ENCODE measurements at regions not wholly inside any gene's neighbourhood (a gene's known extent, or its start where the extent isn't known, plus 50 kb on each side); places are given as distances from the start of the nearest gene placed in this dataset.
"Not testable (repeated sequence)": the region's sequence is repeated elsewhere in the genome, so short reads cannot be mapped to it uniquely, and the experiment has no call there.

- DNase-seq: no peak
These were observed 175.5 kb downstream of the RFPL4B start for GRCh38 chr6:112522587-112522986.

DNA sequence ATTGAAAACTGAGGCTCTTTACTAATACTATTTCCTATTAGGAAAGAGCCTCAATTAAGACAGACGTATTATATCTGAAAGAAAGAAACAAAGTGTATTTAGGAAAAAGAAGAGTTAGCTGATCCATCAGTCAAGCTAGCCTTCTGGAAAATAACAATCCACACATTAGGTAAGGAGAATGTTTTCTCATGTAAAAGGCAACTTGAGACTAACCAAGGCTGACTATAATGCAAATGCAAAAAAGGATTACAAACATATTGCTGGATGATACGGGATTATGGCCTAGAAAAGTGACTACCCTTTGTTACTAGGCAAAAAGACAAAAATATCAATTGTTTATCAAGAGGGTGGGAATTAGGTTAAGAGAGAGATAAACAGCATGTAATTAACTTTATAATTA, 176.9 kb downstream of the RFPL4B start:
- no peak for DNase-seq

GRCh38 chr6:112525749-112526148, 178.6 kb downstream of the RFPL4B start:
- DNase-seq: no peak

GRCh38 chr6:112526594-112526993, 179.5 kb downstream of the RFPL4B start:
- no peak for DNase-seq

DNA sequence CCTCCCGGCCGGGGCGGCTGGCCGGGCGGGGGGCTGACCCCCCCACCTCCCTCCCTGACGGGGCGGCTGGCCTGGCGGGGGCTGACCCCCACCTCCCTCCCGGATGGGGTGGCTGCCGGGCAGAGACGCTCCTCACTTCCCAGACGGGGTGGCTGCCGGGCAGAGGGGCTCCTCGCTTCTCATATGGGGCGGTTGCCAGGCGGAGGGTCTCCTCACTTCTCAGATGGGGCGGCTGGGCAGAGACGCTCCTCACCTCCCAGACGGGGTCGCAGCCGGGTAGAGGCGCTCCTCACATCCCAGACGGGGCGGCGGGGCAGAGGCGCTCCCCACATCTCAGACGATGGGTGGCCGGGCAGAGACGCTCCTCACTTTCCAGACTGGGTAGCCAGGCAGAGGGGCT, 181.2 kb downstream of the RFPL4B start:
- not testable (repeated sequence) for DNase-seq

DNA sequence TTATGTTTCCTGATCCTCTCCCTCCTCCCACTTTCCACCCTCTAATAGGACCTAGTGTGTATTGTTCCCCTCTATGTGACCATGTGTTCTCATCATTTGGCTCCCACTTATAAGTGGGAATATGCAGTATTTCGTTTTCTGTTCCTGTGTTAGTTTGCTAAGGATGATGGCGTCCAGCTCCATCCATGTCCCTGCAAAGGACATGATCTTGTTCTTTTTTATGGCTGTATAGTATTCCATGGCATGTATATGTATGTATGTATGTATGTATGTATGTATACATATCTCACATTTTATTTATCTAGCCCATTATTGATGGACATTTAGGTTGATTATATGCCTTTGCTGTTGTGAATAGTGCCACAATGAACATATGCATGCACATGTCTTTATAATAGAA, 188.7 kb downstream of the RFPL4B start:
- no peak for DNase-seq

- no peak for DNase-seq
These were observed 192.2 kb downstream of the RFPL4B start for GRCh38 chr6:112539355-112539754.

- DNase-seq: not testable (repeated sequence)
These were observed 194.7 kb downstream of the RFPL4B start for GRCh38 chr6:112541847-112542246.

- DNase-seq: not testable (repeated sequence)
These were observed 200.4 kb downstream of the RFPL4B start for GRCh38 chr6:112547321-112548085.

DNA sequence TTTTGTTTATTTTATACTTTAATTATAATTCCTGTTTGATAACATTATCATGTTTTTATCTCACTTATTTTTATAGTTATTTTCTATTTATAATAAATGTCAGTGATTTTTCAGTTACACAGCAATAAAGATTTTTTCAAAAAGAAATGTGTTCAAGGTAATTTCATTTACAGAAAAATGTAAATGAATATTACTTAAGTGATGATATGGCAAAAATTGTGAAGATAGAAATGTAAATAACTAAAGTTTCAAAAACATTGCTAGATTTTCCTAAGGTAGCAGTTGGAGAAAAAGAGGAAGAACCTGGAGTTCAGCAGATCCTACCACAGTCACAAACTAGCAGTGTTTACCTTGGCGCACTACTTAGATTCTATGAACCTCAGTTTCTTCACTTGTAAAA, 202.6 kb downstream of the RFPL4B start:
- no peak for DNase-seq

- DNase-seq: no peak
These were observed 210.3 kb downstream of the RFPL4B start for GRCh38 chr6:112557435-112557834.

DNA sequence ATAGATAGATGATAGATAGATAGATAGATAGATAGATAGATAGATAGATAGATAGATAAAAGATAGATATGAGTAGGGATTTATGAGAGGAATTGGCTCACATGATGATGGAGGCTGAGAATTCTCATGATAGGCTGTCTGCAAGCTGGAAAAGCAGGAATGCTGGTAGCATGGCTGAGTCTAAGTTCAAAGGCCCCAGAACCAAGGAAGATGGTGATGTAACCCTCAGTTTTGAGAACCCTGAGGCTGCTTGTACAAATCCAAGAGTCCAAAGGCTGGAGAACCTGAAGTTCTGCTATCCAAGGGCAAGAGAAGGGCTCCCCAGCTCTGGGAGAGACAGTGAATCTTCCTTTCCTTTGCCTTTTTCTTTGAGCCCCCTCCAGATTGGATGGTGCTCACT, 210.8 kb downstream of the RFPL4B start:
- DNase-seq: no peak

DNA sequence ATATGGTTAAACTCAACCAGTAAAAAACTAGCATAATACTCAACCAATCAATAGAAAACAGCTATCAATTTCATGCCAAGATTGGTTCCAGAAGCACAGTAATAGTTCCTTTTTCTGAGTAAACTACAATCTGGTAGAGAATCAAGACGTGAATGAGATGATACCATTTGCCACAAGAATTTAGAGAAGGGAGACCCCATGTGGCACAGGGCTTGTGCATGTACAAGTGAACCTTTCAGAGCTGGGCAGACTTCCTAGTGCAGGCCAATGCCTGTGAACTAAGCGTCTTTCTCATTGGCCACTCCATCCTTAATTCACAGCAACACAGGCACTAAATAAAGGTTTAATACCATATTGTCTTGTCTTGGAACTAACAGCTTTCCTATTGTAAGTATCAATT, 213.5 kb downstream of the RFPL4B start:
- no peak for DNase-seq

DNA sequence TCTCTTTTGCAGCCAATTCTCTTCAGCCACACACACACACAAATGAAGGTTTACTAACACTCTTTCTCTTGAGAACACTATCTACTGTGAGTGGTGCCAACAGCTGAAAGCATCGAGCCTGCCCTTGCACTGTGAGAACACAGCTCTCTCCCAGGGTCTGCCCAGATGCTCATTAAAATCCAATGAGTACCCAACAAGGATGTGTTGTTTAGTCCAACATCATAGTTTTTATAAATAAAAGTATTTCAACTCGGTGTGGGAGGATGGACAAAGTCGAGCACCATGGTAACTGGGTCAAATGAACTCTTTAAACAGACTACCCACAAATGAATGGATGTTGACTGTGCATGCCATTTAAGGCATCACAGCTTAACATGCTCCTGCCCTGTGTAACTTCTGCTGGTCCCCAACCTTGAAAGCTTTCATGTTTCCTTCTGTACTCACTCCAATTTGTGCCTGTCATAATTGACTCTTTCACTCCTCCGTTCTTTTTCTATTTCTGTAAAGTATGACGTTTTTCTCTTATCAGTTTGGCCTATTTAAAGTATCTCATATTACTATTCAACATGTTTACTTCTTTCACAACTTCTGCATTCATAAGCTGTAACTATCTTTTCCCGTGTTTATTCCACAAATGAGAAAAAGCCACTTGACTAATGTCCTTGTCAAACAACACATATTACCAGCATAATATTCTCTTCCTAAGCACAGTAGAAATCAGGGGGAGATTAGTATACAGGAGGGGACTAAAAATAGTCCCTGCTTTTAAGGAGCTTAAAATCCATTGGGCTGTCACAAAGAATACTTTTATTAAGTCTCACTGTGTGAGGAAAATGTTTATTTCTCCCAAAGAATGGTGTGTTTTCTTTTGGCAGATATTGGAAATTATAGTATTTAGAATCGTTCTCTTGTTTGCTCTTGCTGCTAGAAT, 215.4 kb downstream of the RFPL4B start:
- DNase-seq: no peak

- DNase-seq: no peak
These were observed 216.2 kb downstream of the RFPL4B start for GRCh38 chr6:112563368-112563767.

GRCh38 chr6:112568066-112568465, 220.9 kb downstream of the RFPL4B start:
- no peak for DNase-seq

DNA sequence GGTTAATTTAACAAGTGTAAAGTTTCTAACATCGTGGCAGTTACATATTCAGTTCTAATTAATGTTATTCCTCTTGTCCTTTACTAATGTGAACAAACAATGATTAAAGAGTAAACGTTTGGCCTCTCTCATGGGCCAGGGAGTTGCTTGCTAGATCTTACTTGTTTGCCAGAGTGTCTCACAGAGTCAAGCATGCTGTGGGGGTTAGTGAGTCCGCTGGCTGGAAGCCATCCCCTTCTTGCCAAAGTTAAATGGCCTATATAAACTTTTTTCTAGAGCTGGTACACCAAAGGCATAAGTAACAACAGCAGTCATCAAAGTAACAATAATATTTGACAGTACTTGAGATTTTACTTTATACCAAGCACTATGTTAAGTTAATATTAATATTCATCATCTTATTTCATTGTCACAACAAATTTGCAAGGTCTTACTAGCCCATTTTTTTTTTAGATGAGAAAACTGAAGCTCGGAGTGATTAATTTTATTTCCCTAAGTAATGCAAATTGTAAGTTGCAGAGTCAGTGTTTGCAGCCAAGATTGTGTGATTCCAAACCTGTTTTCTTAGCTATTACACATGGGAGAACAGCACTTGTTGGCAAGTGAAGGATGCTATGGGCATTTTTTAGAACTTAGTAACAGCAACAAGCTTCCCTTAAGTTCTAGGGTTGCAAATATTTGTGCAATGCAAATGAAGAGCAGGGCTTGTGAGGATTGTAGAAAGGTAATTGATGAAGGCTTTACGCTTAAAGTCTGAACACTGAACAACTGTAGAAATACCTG, 224.5 kb downstream of the RFPL4B start:
- no peak for DNase-seq

GRCh38 chr6:112574190-112574589, 227.1 kb downstream of the RFPL4B start:
- DNase-seq: no peak

- DNase-seq: no peak
These were observed 228.2 kb downstream of the RFPL4B start for GRCh38 chr6:112575309-112575834.

- DNase-seq: no peak
These were observed 229.3 kb downstream of the RFPL4B start for GRCh38 chr6:112576423-112576822.

DNA sequence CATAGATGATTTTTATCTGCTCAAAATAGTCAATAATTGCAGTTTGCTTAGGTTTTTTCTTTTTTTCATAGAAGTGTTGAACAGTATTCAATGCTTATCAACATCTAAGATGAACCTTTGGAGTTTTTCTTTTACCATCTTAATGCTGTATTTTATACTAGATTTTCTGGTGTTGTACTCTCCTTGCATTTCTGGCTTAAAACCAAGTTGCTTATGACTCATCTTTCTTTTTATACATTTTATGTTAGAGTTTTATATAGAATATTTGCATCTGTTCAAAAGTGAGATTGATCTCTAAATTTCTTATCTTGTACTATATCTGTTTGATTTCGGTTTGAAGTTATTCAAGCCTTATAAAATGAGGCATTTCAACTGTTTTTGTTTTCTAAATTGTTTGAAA, 232.5 kb downstream of the RFPL4B start:
- DNase-seq: no peak

GRCh38 chr6:112581015-112581414, 233.9 kb downstream of the RFPL4B start:
- DNase-seq: no peak

GRCh38 chr6:112590326-112590725, 243.2 kb downstream of the RFPL4B start:
- no peak for DNase-seq

All from activated T-cell treated with anti-CD3 and anti-CD28 coated beads for 4 hours (primary cell).